NCI-H748 (cell line): ENCODE measurements at regions not wholly inside any gene's neighbourhood (a gene's known extent, or its start where the extent isn't known, plus 50 kb on each side); places are given as distances from the start of the nearest gene placed in this dataset.

Experiments
- DNase-seq: peaks from one replicate; lab custom pipeline; 2025; ENCODE audit not compliant: unreplicated experiment; lab: John Stamatoyannopoulos, UW

- no peak for DNase-seq
Observed at GRCh38 chr18:44187090-44187489, 493.6 kb upstream of the SETBP1 start.

- DNase-seq, result no peak
Observed at GRCh38 chr18:44195394-44196140, 485.1 kb upstream of the SETBP1 start.

- DNase-seq, result no peak
Observed at GRCh38 chr18:44197832-44198611, 482.7 kb upstream of the SETBP1 start.

- DNase-seq, result peak; percentile 27
Observed at GRCh38 chr18:44198612-44199284, 481.9 kb upstream of the SETBP1 start.

GRCh38 chr18:44213293-44213692, 467.4 kb upstream of the SETBP1 start:
- no peak for DNase-seq

GRCh38 chr18:44214396-44214795, 466.3 kb upstream of the SETBP1 start:
- no peak for DNase-seq

- DNase-seq, result no peak
Observed at GRCh38 chr18:44216169-44216568, 464.5 kb upstream of the SETBP1 start.

GRCh38 chr18:44227501-44227900, 453.2 kb upstream of the SETBP1 start:
- no peak for DNase-seq

GRCh38 chr18:44229693-44230108, 451.0 kb upstream of the SETBP1 start:
- no peak for DNase-seq

GRCh38 chr18:44231936-44232335, 448.8 kb upstream of the SETBP1 start:
- no peak for DNase-seq

GRCh38 chr18:44232500-44232899, 448.2 kb upstream of the SETBP1 start:
- no peak for DNase-seq

GRCh38 chr18:44238454-44238853, 442.2 kb upstream of the SETBP1 start:
- no peak for DNase-seq

GRCh38 chr18:44238911-44239310, 441.8 kb upstream of the SETBP1 start:
- no peak for DNase-seq

- no peak for DNase-seq
Observed at GRCh38 chr18:44241020-44241419, 439.7 kb upstream of the SETBP1 start.

- DNase-seq, result no peak
Observed at GRCh38 chr18:44245019-44245418, 435.7 kb upstream of the SETBP1 start.

GRCh38 chr18:44246001-44246400, 434.7 kb upstream of the SETBP1 start:
- no peak for DNase-seq

GRCh38 chr18:44258086-44258485, 422.6 kb upstream of the SETBP1 start:
- DNase-seq, result no peak

GRCh38 chr18:44258576-44258975, 422.1 kb upstream of the SETBP1 start:
- no peak for DNase-seq

GRCh38 chr18:44259610-44260009, 421.1 kb upstream of the SETBP1 start:
- no peak for DNase-seq

- DNase-seq, result no peak
Observed at GRCh38 chr18:44265437-44265836, 415.3 kb upstream of the SETBP1 start.

- DNase-seq, result no peak
Observed at GRCh38 chr18:44273298-44273697, 407.4 kb upstream of the SETBP1 start.

- DNase-seq, result no peak
Observed at GRCh38 chr18:44280479-44280878, 400.2 kb upstream of the SETBP1 start.
